Kidney (tissue), 13 donors: ENCODE measurements at regions not wholly inside any gene's neighbourhood (a gene's known extent, or its start where the extent isn't known, plus 50 kb on each side); places are given as distances from the start of the nearest gene placed in this dataset.
A peak's percentile ranks its signal among the peaks of the same experiment; 100 is the strongest.

Experiments used
- DNase-seq, 5 donors: peaks; one replicate each; pipeline ENCODE4 v3.0.0-alpha.2; 2013 to 2020
- FAIRE-seq: peaks from 2 replicates; lab custom pipeline; 2012; peaks lifted over from hg19 to GRCh38; lab: Jason Lieb, UNC
- H3K27ac ChIP-seq, 2 donors: one replicate each; pipeline ENCODE4 v1.7.0; 2013; ENCODE audit warnings: low read depth in 2 of 2, low read length in 2 of 2, inconsistent platforms in 1 of 2
- H3K27me3 ChIP-seq: one replicate; pipeline ENCODE4 v1.7.1; 2013; ENCODE audit warnings: low read length, inconsistent platforms; ENCODE audit not compliant: control insufficient read depth, insufficient read depth
- H3K36me3 ChIP-seq, 3 donors: one replicate each; pipeline versions ENCODE4 v1.7.0 to v1.7.1; 2013; ENCODE audit warnings: low read length in 3 of 3, control low read depth in 1 of 3, inconsistent platforms in 1 of 3; ENCODE audit not compliant: insufficient read depth in 3 of 3, control insufficient read depth in 2 of 3
- H3K4me1 ChIP-seq, 3 donors: one replicate each; pipeline versions ENCODE4 v1.7.0 to v1.7.1; 2013; ENCODE audit warnings: low read length in 3 of 3, inconsistent platforms in 1 of 3, low read depth in 1 of 3; ENCODE audit not compliant: control insufficient read depth in 2 of 3, insufficient read depth in 2 of 3
- H3K4me3 ChIP-seq, 3 donors: one replicate each; pipeline versions ENCODE4 v1.7.0 to v1.8.1; 2013; ENCODE audit warnings: low read length in 3 of 3, control low read depth in 1 of 3, inconsistent platforms in 1 of 3
- H3K9ac ChIP-seq, 3 donors: one replicate each; pipeline versions ENCODE4 v1.7.0 to v1.7.1; 2013; ENCODE audit warnings: low read length in 3 of 3, control low read depth in 1 of 3, inconsistent platforms in 1 of 3
- H3K9me3 ChIP-seq, 3 donors: one replicate each; pipeline versions ENCODE4 v1.7.0 to v1.7.1; 2013; ENCODE audit warnings: low read length in 3 of 3, control low read depth in 1 of 3, inconsistent platforms in 1 of 3; ENCODE audit not compliant: control insufficient read depth in 2 of 3, insufficient read depth in 1 of 3
- CTCF ChIP-seq: IDR thresholded peaks from 3 replicates; pipeline ENCODE4 v1.5.1; 2012; ENCODE audit warnings: mild to moderate bottlenecking, moderate library complexity, borderline replicate concordance; ENCODE audit not compliant: insufficient read depth; ENCODE audit errors: extremely low read depth
- intact Hi-C: fragments of 100-400 bp; cut with DNase I; formaldehyde crosslinking; loops from one replicate; pipeline ENCODE4 v1.11.1; 2022
- donor health status: control.
- donor health status: control.
- donor health status: control.
- donor health status: control.
- donor health status: control.
- donor health status: DM: yes; HTN: yes; CAD: no.
- donor health status: Normal renal cell carcinoma (clear cell type).

- intact Hi-C loops: no loop called here
- no peaks in the 10 kb centered on the region for H3K27me3 ChIP-seq
- H3K27ac ChIP-seq: peak overlapping the region in 1 of 2 donors; percentile 16
- H3K9me3 ChIP-seq: no peaks in the 10 kb centered on the region
- peaks cover 0 to 5% (median 0%) of the 10 kb centered on the region in 3 donors for H3K36me3 ChIP-seq
- no peaks in the 10 kb centered on the region for H3K4me1 ChIP-seq
- H3K9ac ChIP-seq: no peak overlapping the region
- H3K4me3 ChIP-seq: no peak overlapping the region
- FAIRE-seq: no peak
- no peak for TF ChIP-seq CTCF
- DNase-seq: no peak
Measured at GRCh38 chr6:25089442-25089841, 153.7 kb upstream of the RIPOR2 start.

- DNase-seq: peak in 1 of 5 donors; percentile 50
- H3K36me3 ChIP-seq: peaks cover 0 to 9% (median 0%) of the 10 kb centered on the region in 3 donors
- H3K27ac ChIP-seq: no peak overlapping the region
- no peak overlapping the region for H3K4me3 ChIP-seq
- H3K4me1 ChIP-seq: no peaks in the 10 kb centered on the region
- intact Hi-C loops: no loop called here
- no peak overlapping the region for H3K9ac ChIP-seq
- no peak for TF ChIP-seq CTCF
- H3K9me3 ChIP-seq: no peaks in the 10 kb centered on the region
- no peak for FAIRE-seq
- H3K27me3 ChIP-seq: no peaks in the 10 kb centered on the region
Measured at GRCh38 chr6:25094726-25095125, 159.0 kb upstream of the RIPOR2 start.

- Histone ChIP-seq H3K9me3 (no peaks in the 10 kb centered on the region), H3K9ac (no peak overlapping the region), H3K27ac (no peak overlapping the region), H3K4me3 (no peak overlapping the region), H3K27me3 (no peaks in the 10 kb centered on the region), H3K4me1 (peaks cover 0 to 9% (median 0%) of the 10 kb centered on the region in 3 donors), H3K36me3 (peaks cover 0 to under 1% (median 0%) of the 10 kb centered on the region in 3 donors)
- FAIRE-seq: no peak
- intact Hi-C loops: no loop called here
- TF ChIP-seq CTCF: no peak
- no peak for DNase-seq
Measured at GRCh38 chr6:25100288-25100687, 164.5 kb upstream of the RIPOR2 start.

GRCh38 chr6:25103603-25104002, 167.8 kb upstream of the RIPOR2 start:
- no peak for TF ChIP-seq CTCF
- H3K36me3 ChIP-seq: peaks cover 0 to 14% (median 13%) of the 10 kb centered on the region in 3 donors

More at GRCh38 chr6:25103603-25104002, 167.8 kb upstream of the RIPOR2 start:
- H3K9me3 ChIP-seq: no peaks in the 10 kb centered on the region
- DNase-seq: peak in 2 of 5 donors; percentile 56 to 61
- intact Hi-C loops: no loop called here
- H3K4me3 ChIP-seq: peak overlapping the region in 1 of 3 donors; percentile 30
- H3K9ac ChIP-seq: no peak overlapping the region
- H3K4me1 ChIP-seq: peaks cover 0 to 9% (median 0%) of the 10 kb centered on the region in 3 donors
- H3K27ac ChIP-seq: peak overlapping the region in 1 of 2 donors; percentile 15
- no peak for FAIRE-seq
- H3K27me3 ChIP-seq: no peaks in the 10 kb centered on the region
